Breast epithelium (tissue), 4 donors: ENCODE measurements at regions not wholly inside any gene's neighbourhood (a gene's known extent, or its start where the extent isn't known, plus 50 kb on each side); places are given as distances from the start of the nearest gene placed in this dataset.

ENCODE experiments used
- DNase-seq, 2 donors: peaks; one replicate each; pipeline ENCODE4 v3.0.0-alpha.2; 2019; ENCODE audit warnings: low spot score in 2 of 2
- H3K27ac ChIP-seq, 2 donors: fragments of 200-600 bp; sonication (generic) in 1 of 2; one replicate each; pipeline ENCODE4 v1.5.1; 2016 to 2019; ENCODE audit warnings: mild to moderate bottlenecking in 1 of 2
- H3K27me3 ChIP-seq, 2 donors: fragments of 200-600 bp; sonication (generic) in 1 of 2; one replicate each; pipeline versions ENCODE4 v1.5.1 to v1.6.0; 2017 to 2019; ENCODE audit warnings: control low read depth in 1 of 2, mild to moderate bottlenecking in 1 of 2
- H3K36me3 ChIP-seq: fragments of 200-600 bp; one replicate; pipeline ENCODE4 v1.5.1; 2019
- H3K4me1 ChIP-seq, 2 donors: fragments of 200-600 bp; sonication (generic); one replicate each; pipeline ENCODE4 v1.5.1; 2016 to 2019; ENCODE audit warnings: control low read depth in 1 of 2
- H3K4me3 ChIP-seq, 3 donors: fragments of 200-600 bp; sonication (generic); 1 replicate in 2 of 3; 2 replicates in 1 of 3; pipeline ENCODE4 v1.5.1; 2016 to 2019; ENCODE audit warnings: mild to moderate bottlenecking in 3 of 3, moderate library complexity in 2 of 3
- H3K9me3 ChIP-seq, 2 donors: fragments of 200-600 bp; sonication (generic) in 1 of 2; one replicate each; pipeline ENCODE4 v1.5.1; 2016 to 2019; ENCODE audit warnings: control low read depth in 1 of 2
- POLR2A ChIP-seq: fragments of 450-650 bp; IDR thresholded peaks from one replicate; pipeline ENCODE4 v1.6.1; 2016; ENCODE audit warnings: antibody characterized with exemption, mild to moderate bottlenecking, moderate library complexity
- POLR2AphosphoS5 ChIP-seq, 3 donors: sonication (generic); formaldehyde crosslinking; IDR thresholded peaks; one replicate each; pipeline ENCODE4 v1.6.1; 2017; ENCODE audit warnings: antibody characterized with exemption in 3 of 3
- intact Hi-C: fragments of 100-400 bp; cut with DNase I; formaldehyde crosslinking; loops from one replicate; pipeline ENCODE4 v1.15.1; 2023; ENCODE audit warnings: low total_unique reads
- TF ChIP-seq, protein P1 (sequence below), 3 donors: fragments of 450-650 bp; IDR thresholded peaks; one replicate each; pipeline ENCODE4 v1.5.1; 2016 to 2017; ENCODE audit warnings: antibody characterized with exemption in 3 of 3, mild to moderate bottlenecking in 3 of 3, moderate library complexity in 3 of 3

DNA sequence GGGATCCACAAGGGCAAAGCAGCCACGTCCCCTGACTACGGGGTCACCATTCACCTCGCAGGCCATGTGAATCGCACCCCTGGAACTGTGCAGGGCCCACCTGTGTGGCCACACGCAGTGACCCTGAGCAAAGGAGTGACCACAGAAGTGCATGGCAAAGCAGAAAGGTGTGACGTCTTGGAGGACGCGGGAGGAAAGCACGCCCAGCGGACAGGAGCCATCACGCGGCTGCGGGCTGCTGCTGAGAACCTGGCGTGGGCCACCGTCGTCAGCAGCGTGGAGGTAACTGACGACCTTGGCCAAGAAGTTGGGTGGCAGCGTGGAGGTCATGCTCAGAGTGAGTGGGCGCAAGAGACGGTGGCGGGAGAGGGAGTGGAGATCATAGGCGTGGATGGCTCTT is 76.7 kb upstream of the C1orf174 start:
- TF ChIP-seq POLR2A (no peak), POLR2AphosphoS5 (IDR thresholded peaks at IDR 0.05) (no peak)
- TF ChIP-seq, protein P1, sequence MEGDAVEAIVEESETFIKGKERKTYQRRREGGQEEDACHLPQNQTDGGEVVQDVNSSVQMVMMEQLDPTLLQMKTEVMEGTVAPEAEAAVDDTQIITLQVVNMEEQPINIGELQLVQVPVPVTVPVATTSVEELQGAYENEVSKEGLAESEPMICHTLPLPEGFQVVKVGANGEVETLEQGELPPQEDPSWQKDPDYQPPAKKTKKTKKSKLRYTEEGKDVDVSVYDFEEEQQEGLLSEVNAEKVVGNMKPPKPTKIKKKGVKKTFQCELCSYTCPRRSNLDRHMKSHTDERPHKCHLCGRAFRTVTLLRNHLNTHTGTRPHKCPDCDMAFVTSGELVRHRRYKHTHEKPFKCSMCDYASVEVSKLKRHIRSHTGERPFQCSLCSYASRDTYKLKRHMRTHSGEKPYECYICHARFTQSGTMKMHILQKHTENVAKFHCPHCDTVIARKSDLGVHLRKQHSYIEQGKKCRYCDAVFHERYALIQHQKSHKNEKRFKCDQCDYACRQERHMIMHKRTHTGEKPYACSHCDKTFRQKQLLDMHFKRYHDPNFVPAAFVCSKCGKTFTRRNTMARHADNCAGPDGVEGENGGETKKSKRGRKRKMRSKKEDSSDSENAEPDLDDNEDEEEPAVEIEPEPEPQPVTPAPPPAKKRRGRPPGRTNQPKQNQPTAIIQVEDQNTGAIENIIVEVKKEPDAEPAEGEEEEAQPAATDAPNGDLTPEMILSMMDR (IDR thresholded peaks at IDR 0.05) = no peak
- peaks cover 0 to 13% of the 10 kb centered on the region in 2 donors for H3K27me3 ChIP-seq
- intact Hi-C loops = no loop called here
- H3K36me3 ChIP-seq = no peaks in the 10 kb centered on the region
- no peak overlapping the region for H3K27ac ChIP-seq
- no peaks in the 10 kb centered on the region for H3K9me3 ChIP-seq
- H3K4me1 ChIP-seq = no peaks in the 10 kb centered on the region
- H3K4me3 ChIP-seq = no peak overlapping the region
- DNase-seq = no peak

DNA sequence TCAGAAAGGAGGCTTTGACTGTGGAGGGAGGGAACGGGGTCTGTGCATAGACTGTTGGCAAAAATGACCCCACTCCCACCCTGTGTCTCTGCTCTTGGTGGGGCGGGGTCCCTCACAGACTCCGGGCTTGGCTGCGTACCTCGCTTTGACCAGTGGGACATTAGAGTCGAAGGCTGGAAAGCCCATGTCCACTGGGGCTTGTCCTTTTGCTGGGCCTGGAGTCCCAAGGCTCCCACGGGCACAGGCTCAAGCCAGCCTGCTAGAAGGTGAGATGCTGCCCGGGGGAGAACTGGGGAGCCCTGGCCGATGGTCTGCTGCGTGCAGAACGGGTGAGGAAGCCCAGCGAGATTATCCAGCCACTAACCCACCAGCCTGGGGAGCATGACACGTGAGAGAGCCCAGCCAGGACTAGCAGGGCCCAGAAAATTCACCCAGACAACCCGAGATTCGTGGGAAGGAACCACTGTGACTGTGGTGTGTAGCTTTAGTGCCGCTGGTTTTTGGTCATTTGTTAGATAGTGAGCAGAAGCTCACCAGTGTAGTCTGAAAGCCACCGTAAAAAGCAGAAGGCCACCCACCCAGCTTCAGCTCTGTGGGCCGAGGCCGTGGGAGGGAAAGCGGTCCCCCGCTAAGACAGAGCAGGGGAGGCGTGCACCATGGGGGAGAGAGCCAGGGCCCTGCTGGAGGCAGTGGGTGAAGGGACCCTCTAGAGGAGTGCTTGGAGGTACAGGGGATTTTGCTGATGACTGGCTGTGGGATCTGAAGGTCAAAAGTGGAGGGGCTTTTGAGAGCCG is 78.3 kb upstream of the C1orf174 start:
- H3K27me3 ChIP-seq = peaks cover 0 to 16% of the 10 kb centered on the region in 2 donors
- H3K36me3 ChIP-seq = no peaks in the 10 kb centered on the region
- intact Hi-C loops = no loop called here
- no peak overlapping the region for H3K4me3 ChIP-seq
- H3K4me1 ChIP-seq = no peaks in the 10 kb centered on the region
- TF ChIP-seq, protein P1 (IDR thresholded peaks at IDR 0.05) = no peak
- TF ChIP-seq POLR2AphosphoS5 (IDR thresholded peaks at IDR 0.05) (no peak), POLR2A (no peak)
- H3K27ac ChIP-seq = no peak overlapping the region
- H3K9me3 ChIP-seq = no peaks in the 10 kb centered on the region
- no peak for DNase-seq

DNA sequence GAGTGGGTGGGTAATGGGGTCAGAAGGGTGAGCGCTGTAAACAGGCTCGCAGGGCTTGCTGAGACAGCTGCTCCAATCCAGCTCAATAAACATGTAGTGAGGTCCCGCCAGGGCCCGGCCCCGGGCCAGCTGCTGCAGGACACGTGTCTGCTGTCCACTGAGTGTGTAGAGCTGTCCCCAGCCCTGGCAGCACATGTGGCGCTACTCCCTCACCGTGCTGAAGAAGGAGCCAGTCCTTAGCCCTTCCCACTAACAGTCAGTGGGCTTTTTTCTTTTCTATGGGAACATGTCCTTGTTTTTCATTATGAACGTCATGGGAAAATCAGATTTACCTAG is 78.9 kb upstream of the C1orf174 start:
- Histone ChIP-seq H3K36me3 (no peaks in the 10 kb centered on the region), H3K4me1 (no peaks in the 10 kb centered on the region), H3K27ac (no peak overlapping the region), H3K4me3 (no peak overlapping the region), H3K27me3 (peaks cover 0 to 16% of the 10 kb centered on the region in 2 donors), H3K9me3 (no peaks in the 10 kb centered on the region)
- DNase-seq = no peak
- intact Hi-C loops = no loop called here
- TF ChIP-seq, protein P1 (IDR thresholded peaks at IDR 0.05) = no peak
- no peak for TF ChIP-seq POLR2A
- TF ChIP-seq POLR2AphosphoS5 (IDR thresholded peaks at IDR 0.05) = no peak

DNA sequence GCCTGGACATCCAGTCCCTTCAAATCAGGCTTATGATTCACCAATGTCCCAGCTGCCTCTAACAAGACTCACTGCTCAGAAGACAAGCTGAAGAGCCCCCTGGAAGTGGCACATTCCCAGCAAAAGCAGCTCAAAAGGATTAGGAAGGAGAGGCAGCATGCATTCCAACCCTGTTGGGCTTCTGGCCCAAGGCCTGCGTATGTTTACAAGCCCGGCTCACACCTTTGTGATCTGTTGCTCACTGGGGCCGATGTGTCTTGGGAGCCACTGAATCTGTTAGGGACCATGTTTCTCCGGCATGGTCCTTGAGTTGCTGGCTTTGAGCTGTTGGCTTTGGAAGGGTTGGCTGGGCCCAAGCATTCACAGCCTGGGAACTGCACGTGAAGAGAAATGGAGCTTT is 81.2 kb upstream of the C1orf174 start:
- Histone ChIP-seq H3K9me3 (no peaks in the 10 kb centered on the region), H3K27me3 (peaks cover 0 to 12% of the 10 kb centered on the region in 2 donors), H3K4me3 (no peak overlapping the region), H3K27ac (no peak overlapping the region), H3K36me3 (no peaks in the 10 kb centered on the region), H3K4me1 (no peaks in the 10 kb centered on the region)
- TF ChIP-seq, protein P1 (IDR thresholded peaks at IDR 0.05) = no peak
- TF ChIP-seq POLR2AphosphoS5 (IDR thresholded peaks at IDR 0.05) (no peak), POLR2A (no peak)
- intact Hi-C loops = no loop called here
- no peak for DNase-seq

DNA sequence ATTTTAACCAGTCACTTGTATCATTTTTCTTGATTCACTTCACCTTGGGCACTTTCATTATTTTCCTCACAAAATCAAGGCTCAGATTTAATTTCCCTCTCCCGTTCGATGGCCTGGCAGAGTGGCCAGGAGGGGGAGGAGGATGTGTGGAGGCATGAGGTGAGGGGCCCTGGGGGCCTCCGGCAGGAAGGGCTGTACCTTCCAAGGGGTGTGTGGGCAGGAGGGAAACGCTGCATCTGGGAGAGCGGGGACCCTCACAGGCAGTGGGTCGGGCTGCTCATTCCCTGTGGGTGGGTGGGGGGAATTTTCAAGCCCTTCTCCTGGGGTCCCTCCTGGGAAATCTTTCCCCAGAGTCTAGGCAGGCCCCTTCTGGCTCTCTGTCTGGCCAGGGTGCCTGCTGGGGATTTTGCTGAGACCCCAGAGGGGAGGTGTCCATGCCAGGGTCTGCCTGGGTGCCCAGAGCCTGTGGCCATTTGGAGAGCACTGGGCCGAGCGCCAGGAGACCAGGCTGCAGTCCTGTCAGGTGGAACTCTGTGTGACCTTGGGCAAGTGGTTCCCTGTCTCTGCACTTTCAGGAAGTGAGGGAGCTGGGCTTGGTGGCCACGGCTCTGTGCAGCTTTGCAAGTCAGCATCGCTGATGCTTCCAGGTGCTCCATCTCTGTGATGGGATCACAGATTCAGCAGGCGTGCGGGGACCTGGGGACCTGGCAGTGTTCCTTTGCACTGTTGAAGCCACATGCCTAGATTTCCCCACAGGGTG is 81.9 kb upstream of the C1orf174 start:
- intact Hi-C loops = no loop called here
- no peak overlapping the region for H3K4me3 ChIP-seq
- TF ChIP-seq, protein P1 (IDR thresholded peaks at IDR 0.05) = no peak
- TF ChIP-seq POLR2AphosphoS5 (IDR thresholded peaks at IDR 0.05) = no peak
- no peaks in the 10 kb centered on the region for H3K4me1 ChIP-seq
- H3K9me3 ChIP-seq = no peaks in the 10 kb centered on the region
- no peak overlapping the region for H3K27ac ChIP-seq
- no peak for DNase-seq
- H3K36me3 ChIP-seq = no peaks in the 10 kb centered on the region
- H3K27me3 ChIP-seq = peaks cover 0 to 12% of the 10 kb centered on the region in 2 donors
